Activated CD4-positive, alpha-beta T cell treated with anti-CD3 and anti-CD28 coated beads, Interleukin-2, amount 50 U/mL, for 48 hours (primary cell): ENCODE measurements at regions not wholly inside any gene's neighbourhood (a gene's known extent, or its start where the extent isn't known, plus 50 kb on each side); places are given as distances from the start of the nearest gene placed in this dataset.
"Not testable (repeated sequence)": the region's sequence is repeated elsewhere in the genome, so short reads cannot be mapped to it uniquely, and the experiment has no call there.

Experiments
- DNase-seq, 2 experiments: peaks; one replicate each; pipeline ENCODE4 v3.0.0-alpha.2; 2020

- no peak for DNase-seq
These were observed 132.0 kb downstream of the HAUS1 start for GRCh38 chr18:46236156-46236555.

DNA sequence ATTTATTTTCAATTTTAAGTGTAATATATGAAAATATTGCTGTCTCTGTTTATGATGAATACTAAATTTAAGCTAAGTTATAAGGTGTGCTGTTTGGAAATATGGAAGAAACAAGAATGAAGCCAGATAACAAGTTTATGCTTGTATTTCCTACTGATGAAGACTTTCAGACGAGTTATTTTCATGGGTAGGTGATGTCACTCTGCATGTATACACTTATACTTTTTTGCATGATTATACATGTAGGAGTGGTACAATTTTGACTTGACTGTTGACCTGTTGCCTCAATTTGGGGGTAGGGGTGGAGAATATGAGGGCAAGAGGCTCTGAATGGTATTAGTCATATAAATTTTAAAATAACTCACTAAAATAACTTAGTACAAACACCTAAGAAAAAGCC lies 133.7 kb downstream of the HAUS1 start:
- no peak for DNase-seq

- no peak for DNase-seq
These were observed 135.4 kb downstream of the HAUS1 start for GRCh38 chr18:46239549-46239948.

- DNase-seq, result no peak
These were observed 135.8 kb downstream of the HAUS1 start for GRCh38 chr18:46239998-46240397.

DNA sequence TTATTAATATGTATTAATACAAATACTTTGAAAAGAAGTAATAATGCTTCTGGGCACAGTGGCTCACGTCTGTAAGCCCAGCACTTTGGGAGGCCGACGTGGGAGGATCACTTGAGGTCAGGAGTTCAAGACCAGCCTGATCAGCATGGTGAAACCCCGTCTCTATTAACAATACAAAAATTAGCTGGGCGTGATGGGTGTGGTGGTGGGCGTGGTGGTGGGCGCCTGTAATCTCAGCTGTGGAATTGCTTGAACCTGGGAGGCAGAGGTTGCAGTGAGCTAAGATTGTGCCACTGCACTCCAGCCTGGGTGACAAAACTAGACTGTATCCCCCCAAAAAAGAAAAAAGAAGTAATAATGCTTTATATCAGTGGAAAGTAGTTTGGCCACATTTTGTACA lies 137.2 kb downstream of the HAUS1 start:
- not testable (repeated sequence) for DNase-seq

DNA sequence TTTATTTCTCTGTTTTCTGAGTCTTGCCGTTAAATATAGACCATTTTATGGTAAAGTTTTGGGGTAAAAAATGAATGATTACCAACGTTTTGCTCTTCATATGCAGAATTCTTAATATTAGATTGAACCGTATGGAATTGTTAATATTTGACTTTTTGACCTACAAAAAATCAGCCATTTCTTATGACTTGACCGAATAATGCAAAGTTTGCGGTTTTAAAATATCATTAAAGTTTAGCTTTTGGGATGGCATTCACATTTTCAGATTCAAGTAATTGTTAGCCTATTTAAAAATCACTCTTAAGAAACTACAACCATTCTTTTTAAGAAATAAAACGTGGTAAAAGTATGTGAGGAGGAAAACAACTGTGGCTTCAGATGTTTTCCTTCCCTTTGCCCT lies 138.0 kb downstream of the HAUS1 start:
- no peak for DNase-seq

GRCh38 chr18:46243095-46243494 lies 138.9 kb downstream of the HAUS1 start:
- no peak for DNase-seq

GRCh38 chr18:46243673-46244072 lies 139.5 kb downstream of the HAUS1 start:
- DNase-seq, result no peak

DNA sequence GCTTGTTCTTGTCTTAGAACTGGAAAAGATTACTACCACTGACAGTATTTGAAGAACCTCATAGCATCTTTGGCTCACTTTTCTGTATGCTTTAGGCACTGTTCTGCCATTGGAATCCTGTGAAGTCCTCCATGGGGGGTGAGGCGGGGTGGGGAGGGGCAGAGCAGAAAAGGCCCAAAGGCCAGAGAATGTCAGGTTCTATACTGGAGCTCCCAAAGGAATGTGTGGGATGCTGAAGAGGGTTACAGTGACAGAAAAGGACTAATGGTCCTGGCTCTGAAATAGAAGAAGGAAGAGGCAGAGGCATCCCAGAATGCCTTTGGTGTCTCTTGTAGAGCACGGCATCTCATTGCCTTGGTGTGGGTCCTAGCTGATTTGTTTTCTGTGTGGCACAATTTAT lies 141.9 kb downstream of the HAUS1 start:
- no peak for DNase-seq

DNA sequence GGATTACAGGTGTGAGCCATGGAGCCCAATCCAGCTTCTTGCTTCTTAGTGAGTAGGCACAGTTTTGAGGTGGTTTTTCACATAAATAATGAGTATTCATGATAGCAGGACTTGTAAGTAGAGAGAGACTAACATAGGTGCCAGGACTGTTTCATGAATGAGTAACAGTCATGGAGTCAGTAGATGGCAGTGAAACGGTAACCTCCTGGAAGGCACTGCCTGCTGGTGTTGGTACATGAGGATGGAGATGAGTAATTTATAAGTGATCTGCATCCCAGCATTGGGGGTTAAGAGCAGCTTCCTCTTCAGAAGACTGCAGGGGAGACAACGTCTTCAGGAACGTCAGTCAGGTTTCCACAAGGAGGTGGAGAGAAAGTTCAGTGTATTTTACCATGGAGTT lies 143.8 kb downstream of the HAUS1 start:
- no peak for DNase-seq

GRCh38 chr18:46250084-46250811 lies 146.1 kb downstream of the HAUS1 start:
- DNase-seq, result peak in 1 of 2 experiments; percentile 33

DNA sequence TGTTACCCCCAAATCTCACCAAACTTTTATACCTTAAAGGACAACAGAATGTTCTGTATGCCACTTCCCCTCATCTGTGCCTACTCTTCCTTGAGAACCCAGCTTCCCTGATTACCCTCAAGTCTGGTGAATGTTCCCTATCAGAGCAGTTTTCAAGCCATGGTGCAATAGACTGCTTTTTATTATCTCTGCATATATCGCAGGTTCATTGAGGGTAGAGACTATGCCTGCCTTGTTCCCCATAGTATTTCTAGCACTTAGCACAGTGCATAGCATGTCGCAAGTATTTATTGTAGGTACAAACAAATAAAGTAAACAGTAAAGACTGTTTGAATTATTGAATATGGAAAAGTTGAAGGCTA lies 146.6 kb downstream of the HAUS1 start:
- no peak for DNase-seq

DNA sequence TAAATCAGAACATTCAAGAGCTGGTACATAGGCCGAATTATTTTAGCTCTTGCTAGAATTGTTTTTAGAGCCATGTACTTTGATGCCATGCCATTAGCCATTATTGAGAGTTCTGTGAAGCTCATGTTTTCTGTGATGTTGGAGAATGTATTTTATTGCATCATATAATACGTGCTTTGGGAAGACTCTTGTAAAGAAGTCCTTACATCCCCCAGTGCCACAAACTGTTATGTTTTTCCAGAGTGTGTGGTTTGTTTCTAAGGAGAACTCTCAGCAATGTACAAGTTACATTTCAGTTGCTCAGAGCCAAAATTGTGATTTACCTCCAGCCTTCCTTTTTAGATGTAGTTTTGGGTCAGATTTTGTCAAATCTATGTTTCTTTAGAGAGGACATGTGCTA lies 148.6 kb downstream of the HAUS1 start:
- DNase-seq, result no peak

DNA sequence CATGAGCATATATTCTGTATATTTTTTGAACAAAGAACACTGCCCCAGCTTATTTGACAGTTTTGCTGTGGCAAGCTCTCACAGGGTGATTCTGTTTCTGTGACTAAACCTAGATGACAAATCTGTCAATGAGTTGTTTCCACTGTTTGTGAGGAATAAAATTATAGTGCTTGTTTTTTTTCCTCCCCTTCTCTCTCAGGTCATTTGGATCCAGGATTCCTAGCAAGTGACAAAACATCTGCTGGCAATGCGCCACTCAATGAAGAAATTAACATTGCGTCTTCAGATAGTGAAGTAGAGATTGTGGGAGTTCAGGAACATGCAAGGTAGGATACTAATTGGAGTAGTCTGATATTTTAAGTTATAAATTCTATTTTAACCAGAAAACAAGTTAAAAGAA lies 149.3 kb downstream of the HAUS1 start:
- DNase-seq, result no peak

GRCh38 chr18:46256078-46256477 lies 151.9 kb downstream of the HAUS1 start:
- DNase-seq, result no peak

DNA sequence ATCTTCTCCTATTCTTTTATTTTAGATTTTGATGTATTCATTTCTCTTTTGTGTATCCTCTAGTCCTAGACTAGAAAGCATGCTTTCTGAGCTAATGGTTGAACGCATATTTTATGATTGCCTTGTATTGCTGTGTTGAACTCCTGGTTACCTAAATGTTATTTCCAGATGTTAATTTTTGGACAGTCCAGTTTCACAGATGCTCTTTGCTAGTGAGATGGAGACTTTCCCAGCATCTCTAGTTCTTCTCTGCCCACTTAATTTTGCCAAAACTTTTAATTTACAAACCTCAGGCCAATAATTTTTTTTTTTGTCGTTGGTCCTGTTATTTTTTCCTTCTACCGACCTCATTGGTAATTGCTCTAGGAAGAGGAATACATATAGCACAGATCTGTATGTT lies 153.2 kb downstream of the HAUS1 start:
- no peak for DNase-seq

DNA sequence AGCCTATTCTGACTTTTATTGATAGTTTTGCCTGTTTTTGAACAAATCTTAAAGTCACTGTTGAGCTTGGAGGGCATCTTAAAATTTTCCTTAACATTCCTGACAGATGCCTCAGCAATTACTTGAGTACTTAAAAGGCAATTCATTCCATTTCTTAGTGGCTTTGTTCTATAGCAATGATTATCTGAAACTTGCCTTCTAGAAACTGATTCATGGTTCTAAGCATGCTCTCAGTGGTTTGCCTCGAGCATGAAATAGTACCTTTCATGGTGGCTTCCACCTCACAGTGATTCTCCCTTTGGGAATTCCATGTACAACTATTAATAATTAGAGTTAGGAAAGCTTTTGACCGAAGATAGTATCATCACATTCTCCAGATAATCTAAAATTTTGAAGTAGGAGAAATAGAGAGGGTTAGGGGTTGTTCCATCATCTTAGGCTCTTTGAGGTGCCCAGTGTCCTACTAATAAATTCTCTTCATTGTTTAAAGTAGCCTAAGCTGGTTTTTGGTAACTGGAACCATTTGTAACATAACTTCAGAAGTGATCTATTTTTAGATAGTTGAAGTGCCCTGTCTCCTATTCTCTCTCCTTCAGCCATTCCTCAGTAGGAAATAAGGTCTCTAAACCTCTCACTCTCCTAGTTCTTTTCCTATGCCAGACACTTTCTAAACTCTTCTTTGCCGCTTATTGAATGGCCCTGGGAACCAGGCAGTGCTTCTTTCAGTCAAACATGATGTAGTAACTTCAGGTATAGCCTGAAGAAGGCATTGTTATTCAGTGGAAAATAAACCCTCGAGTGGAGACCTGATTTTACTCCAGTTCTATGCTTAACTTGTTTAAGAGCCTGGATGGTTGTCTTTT lies 156.1 kb downstream of the HAUS1 start:
- no peak for DNase-seq

DNA sequence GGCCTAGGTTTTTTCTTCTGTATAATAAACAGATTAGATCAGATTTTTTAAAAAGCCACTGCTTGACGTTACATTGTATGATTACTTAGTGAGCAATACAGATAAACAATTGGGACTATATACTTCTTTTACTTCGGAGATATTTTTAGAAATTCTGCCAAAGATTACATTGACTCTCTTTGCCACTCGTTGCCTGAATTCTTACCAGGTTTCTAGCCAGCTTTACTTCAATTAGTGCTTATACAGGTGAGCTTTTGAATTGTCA lies 156.6 kb downstream of the HAUS1 start:
- DNase-seq, result no peak

GRCh38 chr18:46261799-46262198 lies 157.6 kb downstream of the HAUS1 start:
- no peak for DNase-seq

DNA sequence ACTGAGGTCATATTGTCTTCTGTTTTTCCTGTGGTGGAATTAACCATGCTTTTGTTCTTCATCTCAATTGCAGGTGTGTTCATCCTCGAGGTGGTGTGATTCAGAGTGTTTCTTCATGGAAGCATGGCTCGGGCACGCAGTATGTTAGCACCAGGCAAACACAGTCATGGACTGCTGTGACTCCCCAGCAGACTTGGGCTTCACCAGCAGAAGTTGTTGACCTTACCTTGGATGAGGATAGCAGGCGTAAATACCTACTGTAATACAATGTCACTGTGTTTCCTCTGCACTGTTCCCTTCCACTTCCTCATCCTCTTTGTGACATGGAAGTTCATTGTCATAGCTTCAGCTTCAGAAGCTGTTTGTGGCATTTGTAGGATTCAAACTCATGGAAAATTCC lies 158.7 kb downstream of the HAUS1 start:
- DNase-seq, result no peak

- no peak for DNase-seq
These were observed 160.1 kb downstream of the HAUS1 start for GRCh38 chr18:46264255-46264654.

DNA sequence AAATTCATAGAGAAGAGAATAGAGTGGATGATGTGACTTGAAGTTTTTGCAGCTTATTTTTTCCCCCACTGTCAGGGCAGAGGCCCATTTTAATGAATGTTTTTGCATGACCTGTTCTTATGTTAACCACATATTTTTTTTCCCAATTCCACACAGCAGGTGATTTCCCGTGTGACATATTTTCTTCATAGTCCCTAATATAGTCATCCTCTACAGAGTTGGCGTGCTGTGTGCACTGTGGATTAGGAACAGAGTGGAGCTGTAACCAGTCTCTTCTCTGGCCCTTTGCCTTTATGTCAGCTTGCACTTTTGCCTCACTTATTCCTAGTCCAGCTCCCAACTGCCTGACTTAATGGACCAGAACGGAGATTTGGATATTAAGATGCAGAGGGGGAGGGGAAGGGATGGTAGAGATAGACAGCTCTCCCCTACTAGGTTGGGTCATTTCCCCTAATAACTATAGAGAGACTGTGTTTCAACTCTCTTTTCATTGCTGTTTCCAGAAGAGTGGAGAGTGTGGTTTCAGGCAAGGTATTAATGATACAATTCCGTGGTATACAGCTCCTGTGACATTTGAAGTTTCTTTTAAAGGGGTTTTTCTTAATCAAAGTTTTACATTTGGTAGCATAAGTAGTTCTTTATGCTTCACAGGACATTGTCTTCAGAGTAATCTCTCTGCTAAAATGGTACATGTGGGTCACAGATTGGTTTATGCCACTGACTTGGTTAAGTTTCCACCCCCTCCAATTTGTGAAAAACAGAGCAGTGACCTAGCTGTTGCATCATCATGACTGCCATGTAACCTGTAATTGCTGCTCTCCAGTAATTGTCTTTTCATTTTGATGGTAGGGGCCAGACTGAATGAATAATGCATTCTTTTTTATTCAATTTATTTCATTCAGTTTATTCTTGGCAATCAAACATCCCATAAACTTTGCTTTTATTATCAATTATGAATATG lies 161.3 kb downstream of the HAUS1 start:
- no peak for DNase-seq

GRCh38 chr18:46266473-46266872 lies 162.3 kb downstream of the HAUS1 start:
- no peak for DNase-seq

GRCh38 chr18:46268671-46269070 lies 164.5 kb downstream of the HAUS1 start:
- DNase-seq, result no peak
